HG02973 (cell line): ENCODE measurements at regions not wholly inside any gene's neighbourhood (a gene's known extent, or its start where the extent isn't known, plus 50 kb on each side); places are given as distances from the start of the nearest gene placed in this dataset.
"Not testable (repeated sequence)": the region's sequence is repeated elsewhere in the genome, so short reads cannot be mapped to it uniquely, and the experiment has no call there.

ENCODE experiments used
- ATAC-seq: cut with Tn5 transposase; IDR thresholded peaks from one replicate; pipeline ENCODE4 v1.9.1; 2021; ENCODE audit warnings: moderate library complexity; ENCODE audit not compliant: unreplicated experiment

DNA sequence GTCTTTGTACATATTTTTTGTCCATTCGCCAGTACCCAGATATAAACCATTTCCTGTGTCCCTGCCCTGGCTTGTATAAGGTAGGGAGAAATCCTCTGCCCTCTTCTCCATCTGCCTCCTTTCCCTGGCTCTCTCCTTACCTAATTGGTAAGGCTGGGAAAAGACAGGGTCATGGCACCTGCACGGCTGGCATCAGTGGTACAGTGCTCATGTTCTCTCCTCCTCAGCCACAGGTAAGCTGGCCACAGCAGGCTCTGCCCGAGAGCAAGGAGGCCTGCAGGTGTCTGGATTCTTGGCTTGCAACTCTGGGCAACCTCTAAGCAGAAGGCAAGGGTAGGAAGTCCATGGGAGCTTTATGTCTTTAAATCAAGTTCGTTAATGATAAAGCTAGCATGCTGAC, 419.9 kb downstream of the BUD13 start:
- ATAC-seq: no peak

DNA sequence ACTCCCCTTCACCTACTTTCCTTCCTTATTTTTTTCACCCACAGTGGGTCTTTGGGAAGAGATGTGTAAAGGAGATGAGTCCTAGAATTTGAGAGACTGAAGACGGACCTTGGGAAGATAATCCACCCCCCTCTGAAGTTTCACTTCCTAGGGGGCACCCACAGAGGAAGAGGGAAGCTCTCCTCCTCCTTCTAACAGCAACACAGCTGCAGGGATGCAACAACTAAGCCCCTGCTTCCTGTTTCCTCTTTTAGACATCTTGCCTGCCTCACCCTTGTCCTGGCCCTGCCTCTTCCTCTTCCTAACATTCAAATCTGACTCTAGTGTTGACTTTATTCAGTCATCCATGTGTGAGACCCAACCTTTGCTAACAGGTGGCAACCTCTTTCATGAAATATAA, 424.6 kb downstream of the BUD13 start:
- ATAC-seq: no peak

DNA sequence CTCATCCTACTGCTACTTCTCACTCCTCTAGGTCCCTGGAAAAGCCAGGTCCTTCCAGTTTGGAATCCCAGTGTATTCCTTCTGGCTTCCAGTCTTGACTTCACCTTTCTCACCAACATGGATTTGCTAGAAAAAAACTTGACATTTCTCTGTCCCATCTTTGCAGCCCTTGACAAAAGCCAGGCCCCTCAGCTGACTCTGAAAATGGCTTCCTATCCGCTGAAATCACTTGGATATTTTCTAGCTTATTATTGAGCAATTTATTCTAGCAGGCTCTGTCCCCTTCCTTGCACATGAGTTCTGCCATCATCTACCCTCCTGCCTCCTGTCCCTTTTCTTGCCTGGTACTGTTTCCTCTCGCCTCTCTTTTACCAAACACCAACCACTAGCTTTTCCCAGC, 427.2 kb downstream of the BUD13 start:
- no peak for ATAC-seq

DNA sequence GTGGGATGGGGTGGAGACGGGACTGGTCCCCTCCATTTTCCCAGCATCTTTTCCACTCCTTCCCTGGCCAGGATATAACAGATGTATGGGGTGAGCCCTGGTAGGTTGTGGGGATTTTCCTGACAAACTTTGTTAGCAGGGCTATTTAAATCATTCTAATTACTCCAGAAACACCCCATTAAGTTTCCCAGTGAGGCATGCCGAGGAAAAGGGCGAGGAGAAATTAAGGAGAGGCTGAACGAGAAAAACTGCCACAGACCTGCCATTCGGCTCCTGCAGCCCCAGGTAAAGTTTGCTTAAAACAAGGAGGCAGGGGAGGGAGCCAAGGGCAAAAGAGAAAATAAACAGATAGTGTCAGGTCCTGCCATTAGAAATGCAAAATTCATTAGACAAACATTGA, 428.2 kb downstream of the BUD13 start:
- ATAC-seq: no peak

DNA sequence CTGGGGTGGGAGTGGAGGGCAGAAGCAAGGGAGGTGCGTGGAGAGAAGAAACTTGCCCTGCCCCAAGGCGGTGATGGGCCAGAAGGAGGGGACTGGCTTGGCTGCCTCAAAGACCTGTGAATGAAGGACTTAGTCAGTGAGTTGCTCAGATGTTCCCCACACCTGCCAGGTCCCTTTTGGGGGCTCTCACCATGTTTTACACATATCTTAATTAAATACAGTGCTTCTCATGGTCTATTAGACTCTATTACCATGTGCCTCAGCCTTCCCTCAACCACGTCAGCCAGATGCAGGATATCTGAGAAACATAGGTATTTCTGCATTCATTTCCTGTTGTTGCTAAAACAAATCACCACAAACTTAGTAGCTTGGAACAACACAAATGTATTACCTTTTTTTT, 429.5 kb downstream of the BUD13 start:
- ATAC-seq: no peak

DNA sequence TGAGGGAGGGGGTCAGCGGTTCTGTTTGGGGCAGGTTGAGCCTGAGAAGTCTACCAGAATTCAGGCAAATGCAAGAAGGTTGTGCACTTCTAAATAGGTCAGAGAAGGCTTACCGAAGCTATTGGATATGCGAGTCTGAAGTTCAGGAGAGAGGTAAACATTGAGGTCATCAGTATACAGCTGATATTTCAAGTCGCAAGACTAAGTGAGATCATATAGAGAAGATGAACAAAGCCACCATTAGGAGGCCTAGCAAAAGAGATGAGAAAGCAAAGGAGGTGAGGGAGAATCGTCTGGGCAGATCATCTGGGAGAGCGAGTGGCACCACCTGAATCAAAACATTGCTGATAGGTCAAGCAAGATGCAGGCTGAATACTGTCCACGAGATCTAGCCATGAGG, 430.6 kb downstream of the BUD13 start:
- no peak for ATAC-seq

DNA sequence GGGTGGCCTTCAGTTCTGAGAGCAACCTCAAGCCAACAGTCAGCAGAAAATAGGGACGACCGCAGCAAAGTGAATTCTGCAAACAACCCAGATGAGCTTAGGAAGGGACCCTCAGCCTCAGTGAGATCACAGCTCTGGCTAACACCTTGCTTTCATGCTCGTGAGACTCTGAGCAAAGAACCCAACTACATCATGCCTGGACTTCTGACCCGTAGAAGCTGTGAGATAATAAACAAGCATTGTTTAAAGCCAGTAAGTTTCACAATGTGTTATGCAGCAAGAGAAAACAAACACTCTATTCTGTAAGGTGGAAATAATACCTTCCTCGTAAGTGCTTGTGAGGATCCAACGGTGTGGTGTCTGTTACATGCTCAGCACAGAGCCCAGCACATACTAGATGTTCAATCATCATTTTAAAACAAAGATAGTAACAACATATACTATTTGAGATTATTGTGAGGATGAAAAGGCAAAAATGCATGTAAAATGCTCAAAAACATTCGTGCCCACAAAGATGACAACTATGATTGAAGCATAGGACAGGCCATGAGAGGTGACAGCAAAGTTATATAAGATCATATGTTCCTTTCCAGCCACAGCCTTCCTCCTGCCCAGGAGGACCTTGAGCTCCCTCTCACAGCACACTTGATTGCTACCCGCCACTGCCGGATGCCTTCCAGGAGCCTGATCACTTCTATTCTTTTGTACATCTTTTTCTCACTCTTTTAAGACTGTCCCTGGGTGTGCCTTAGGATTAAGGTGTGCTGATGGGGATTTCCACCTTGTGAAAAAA, 433.3 kb downstream of the BUD13 start:
- ATAC-seq: no peak

DNA sequence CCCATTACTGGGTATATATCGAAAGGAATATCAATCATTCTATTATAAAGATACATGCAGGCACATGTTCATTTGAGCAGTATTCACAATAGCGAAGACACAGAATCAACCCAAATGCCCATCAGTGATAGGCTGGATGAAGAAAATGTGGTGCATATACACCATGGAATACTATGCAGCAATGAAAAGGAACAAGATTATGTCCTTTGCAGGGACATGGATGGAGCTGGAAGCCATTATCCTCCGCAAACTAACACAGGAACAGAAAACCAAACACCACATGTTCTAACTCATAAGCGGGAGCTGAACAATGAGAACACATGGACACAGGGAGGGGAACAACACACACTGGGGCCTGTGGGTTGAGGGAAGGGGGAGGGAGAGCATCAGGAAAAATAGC, 434.3 kb downstream of the BUD13 start:
- not testable (repeated sequence) for ATAC-seq

DNA sequence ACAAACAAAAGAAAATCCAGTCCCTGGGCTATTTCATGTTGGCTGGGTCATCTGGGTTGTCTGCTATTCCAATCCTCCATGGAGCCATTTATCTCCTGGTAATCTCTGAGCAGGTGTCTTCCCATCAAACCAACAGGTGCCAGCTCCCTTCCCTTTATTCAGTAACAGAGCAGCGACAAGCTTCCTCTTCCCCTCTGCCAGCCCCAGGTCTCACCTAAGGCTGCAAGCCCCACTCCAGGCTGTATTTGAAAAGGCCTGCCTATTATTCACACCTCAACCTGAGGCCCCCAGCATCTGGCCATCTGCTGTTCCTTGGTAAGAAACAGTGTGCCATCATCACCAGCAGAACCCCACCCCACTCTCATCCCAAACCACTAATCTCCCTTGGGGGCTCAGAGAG, 436.2 kb downstream of the BUD13 start:
- no peak for ATAC-seq

DNA sequence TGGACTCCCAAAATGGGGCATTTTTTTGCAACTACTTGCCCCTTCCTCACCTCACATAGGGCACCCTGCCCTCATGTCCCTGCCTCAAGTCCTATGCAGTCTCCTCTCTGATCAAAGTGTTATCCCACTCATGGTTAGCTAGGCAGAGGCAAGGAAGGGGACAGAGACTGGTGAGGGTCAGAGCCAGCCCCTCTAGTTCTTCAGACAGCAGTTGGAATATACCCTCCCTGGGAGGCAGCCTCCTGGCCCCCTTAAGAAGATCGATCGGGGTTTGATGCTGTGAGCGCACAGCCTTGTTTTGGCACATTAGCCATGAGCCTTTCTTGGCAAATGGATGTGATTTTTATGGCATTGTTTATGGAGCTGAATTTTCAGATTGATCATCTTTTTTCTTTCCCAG, 436.9 kb downstream of the BUD13 start:
- ATAC-seq: no peak

DNA sequence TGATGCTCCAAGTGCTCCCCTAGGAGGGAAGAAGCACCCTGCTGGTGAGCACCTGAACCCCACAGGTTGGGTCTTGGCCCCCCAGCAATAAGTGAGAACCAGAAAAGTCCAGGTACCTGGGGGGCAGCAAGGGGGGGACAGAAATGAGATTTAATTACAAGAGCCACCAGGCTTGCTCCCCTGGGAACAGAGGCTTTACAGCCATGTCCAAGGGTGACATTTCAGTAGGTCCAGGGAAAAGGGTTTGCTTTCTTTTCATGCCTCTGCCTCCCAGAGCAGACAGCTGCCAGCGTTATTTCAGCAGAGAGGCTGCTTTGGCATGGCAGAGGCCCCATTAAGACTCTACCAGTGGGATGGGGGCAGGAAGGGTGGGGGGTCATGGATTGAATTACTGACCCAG, 437.7 kb downstream of the BUD13 start:
- ATAC-seq: no peak

DNA sequence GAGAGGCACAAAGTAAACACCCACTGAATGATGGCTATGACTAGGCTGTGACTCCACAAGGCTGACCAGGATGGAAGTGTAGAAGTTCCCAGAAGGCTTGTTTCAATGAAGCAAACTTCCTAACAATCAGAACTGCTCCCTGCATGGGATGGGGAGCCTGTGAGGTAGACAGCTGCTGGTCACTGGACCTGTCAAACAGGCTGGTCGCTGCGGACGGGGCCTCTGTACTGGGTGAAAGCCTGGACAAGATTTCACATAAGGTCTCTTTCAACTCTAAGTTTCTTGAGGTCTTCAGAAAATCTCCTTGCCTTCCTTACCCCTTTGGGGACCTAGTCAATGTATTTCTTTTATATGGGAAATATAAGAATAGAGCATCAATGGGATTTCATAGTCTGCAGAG, 438.2 kb downstream of the BUD13 start:
- ATAC-seq: no peak

DNA sequence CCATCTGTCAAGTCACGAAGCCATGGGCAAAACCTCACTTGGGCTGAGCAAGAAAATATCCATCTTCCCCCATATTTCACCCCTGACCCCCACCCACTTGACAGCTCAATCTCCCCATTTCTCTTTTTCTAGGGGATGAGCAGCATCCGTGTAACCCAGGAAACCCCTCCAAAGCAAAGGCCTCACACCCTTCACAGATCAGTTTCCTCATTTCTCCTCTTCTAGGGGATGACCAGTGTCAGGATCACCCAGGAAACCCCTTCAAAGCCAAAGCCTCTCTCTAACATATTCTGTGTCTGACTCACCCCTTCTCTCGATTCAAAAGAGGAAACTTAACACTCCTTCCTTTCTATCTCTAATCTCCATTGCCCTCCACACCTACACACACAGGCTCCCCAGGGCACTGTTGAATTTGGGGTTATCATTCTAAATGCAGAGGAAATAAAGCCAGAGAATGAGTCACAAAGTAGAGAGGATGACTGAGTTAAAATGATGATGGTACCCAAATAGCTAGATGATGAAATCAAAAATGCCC, 439.7 kb downstream of the BUD13 start:
- no peak for ATAC-seq

DNA sequence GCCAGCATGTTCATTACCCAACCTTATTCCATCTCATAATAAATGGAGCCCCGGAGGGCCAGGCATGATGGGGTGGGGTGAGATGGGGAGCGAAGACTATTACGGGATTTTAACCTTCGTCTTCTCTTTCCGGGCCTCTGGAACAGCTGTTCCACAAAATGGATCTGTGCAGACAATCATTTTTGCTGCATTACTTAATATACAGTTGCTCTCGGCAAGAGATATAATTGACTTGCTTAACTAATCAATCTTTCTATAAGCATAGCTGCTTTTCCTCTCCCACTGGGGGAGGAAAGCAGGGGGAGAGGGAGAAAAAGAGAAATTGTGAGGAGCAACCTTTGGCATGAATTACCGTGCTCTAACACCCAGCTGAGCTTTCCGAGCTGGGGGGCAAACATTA, 440.4 kb downstream of the BUD13 start:
- no peak for ATAC-seq

DNA sequence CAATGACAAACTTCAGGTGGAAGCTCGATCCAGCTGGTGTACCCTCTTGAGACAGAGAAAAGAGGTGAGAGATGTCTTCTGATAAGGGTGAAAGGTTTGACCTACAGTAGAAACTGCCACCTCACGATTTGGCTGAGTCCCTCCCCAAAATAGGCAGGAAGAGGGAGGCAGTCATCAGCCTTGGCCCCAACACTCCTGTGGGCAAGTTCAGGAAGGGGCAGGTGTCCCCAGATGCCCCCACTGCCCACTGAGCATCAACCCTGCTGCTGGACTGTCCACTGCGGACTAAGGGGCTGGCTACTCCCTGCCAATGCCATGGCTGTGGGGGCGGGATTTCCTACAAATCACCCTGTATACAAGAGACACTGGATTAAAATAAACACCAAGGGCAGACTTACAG, 441.4 kb downstream of the BUD13 start:
- no peak for ATAC-seq

DNA sequence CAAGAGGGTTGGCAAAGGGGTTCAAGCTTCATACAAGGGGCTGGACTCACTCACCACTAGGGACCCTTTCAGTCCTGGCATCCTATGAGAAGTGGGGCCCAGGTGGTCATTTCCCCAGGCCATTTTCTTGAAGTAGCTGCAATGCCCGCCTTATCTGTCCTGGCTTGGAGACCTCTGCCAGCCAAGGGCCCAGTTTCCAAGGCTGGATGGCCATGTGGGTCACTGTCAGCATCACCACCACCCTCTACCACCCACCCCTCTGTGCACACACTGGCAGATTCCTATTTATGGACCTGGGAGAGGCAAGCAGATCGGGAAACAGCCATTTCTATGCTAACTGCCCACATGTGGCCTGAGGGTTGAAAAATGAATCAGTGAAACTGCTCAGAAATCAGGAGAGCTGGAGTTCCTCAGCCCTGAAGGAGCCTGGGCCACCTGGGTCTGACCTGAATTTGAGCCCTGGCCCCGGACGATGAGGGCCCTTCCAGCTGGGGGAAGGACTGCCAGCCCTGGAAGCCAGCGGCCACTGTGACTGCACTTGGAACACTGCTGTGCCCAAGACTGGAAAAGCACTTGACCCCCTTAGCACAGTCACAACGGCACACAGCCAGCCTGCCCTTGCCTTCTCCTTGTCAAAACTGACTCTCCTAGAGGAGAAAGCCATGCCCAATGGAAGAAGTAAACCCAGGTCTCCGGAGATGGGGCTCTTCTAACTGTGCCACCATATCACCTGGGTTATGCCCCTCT, 442.2 kb downstream of the BUD13 start:
- no peak for ATAC-seq

DNA sequence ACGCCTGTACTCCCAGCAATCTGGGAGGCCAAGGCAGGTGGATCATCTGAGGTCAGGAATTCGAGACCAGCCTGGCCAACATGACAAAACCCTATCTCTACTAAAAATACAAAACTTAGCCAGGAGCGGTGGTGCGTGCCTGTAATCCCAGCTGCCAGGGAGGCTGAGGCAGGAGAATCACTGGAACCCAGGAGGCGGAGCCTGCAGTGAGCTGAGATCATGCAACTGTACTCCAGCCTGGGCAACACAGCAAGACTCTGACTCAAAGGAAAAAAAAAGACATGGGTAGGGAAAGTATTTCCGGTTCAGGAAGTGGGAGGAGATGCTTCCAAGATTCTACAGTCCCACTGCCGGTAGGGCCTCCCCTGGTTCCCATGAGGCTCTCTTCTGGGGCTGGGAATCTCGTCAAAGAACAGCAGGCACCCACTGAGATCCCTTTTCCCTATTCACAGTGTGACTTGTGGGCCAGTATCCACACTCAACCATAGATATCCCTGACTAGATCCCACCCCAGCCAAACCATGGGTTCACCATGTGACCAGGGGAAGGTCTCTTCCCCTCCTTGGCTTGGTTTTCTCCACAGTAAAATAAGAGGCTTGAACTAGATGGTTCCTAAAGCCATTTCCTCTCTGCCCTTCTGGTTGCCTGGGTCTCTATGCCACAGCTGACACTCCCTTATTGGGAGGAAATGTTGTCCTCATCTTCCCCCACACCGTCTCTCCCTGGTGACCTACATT, 443.3 kb downstream of the BUD13 start:
- ATAC-seq: no peak

DNA sequence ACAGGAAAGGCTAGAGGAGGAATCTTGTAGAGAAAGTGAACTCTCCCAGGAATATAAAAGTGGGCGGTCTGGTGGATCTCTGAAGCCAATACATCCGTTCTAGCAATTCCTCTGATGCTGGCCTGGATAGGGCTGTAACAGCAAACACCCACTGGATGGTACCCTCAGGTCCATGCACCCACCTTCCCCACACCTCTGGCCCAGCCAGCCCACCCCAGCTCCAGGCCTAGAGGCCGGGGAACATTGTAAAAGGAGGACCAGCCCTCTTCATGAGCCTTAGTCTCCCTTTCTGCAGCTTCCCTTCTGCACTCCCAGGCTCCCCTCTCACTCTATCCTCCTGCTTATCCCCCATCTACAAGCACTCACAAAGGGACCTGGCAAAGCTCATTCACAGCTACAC, 443.9 kb downstream of the BUD13 start:
- ATAC-seq: no peak

DNA sequence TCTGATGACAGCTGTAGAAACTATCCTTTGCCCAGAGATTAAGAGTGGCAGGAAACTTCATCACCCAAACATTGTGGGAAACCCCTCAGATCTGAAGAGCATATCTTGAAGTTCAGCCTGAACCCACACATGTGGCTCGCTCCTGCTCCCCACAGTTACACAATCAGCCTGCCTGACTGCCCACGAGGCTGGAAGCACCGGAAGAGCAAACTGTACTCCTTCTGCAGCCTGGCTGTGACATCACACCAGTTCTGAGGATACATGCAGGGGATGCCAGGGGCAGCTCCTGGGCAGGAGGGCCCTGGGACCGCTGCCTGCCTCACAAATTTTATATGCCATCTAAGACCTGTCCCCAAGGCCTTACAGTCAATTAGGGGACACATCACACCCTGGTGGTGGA, 444.4 kb downstream of the BUD13 start:
- no peak for ATAC-seq

DNA sequence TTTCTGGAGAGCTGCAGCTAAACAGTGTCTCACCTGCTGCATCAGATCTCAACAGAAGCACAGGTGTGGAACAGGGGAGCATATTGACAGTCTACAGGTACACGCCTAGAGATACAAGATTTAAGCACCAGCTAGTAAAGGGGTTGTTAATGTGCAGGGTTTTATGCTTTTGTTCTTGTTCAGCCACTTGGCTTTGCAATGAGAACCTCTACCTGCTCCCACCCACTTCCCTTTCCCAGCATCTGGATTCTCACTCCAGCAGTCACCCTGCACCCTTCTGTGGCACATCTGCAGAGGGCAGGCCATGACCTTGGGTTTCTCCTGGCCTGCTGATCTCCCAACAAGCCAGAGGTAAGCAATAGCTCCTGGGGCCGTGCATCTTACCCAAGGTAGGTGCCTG, 446.6 kb downstream of the BUD13 start:
- ATAC-seq: no peak

DNA sequence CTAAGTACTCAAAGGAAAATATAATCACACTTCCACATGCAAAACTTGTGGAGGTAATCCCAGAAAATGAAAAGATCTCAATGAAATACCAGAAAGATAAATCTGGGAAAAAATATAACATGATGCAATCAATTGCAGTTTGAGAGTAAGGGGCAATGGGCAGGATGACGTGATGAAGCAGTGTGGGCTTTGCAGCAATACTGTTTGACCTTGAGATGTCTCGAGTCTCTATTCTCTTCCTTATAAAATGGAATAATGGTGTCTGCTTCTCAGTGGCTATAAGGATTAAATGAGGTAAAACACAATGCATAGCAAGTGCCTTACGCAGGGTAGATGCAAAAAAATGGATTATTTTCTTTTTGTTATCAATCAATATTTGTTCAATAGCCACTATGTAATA, 447.5 kb downstream of the BUD13 start:
- ATAC-seq: no peak

DNA sequence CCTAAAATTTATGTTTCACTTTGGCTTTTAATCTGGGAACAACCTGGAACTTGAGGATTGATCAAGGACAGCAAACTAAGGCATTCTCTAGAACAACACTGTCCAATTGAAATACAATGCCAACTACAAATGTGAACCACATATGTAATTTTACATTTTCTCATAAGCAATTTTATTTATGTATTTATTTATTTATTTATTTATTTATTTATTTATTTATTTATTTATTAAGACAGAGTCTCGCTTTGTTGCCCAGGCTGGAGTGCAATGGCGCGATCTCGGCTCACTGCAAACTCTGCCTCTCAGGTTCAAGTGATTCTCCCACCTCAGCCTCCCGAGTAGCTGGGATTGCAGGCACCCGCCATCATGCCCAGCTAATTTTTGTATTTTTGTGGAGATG, 448.7 kb downstream of the BUD13 start:
- ATAC-seq: not testable (repeated sequence)
